Activated naive CD4-positive, alpha-beta T cell treated with anti-CD3 and anti-CD28 coated beads for 36 hours (primary cell): ENCODE measurements at regions not wholly inside any gene's neighbourhood (a gene's known extent, or its start where the extent isn't known, plus 50 kb on each side); places are given as distances from the start of the nearest gene placed in this dataset.

Experiments
- CTCF ChIA-PET: fragments of 350-600 bp; sonication (Branson Sonifier 250); formaldehyde crosslinking; loops from one replicate; lab custom pipeline; 2021; ENCODE audit warnings: antibody characterized with exemption; lab: Charles Lee
- DNase-seq: peaks from one replicate; pipeline ENCODE4 v3.0.0-alpha.2; 2020
- H3K27ac Mint-ChIP-seq: one replicate; pipeline ENCODE4 v1.8.0; 2021; ENCODE audit warnings: mild to moderate bottlenecking, mixed read lengths
- H3K27me3 Mint-ChIP-seq: one replicate; pipeline ENCODE4 v1.8.0; 2021; ENCODE audit warnings: low read depth, mixed read lengths
- H3K36me3 Mint-ChIP-seq: one replicate; pipeline ENCODE4 v1.8.0; 2021; ENCODE audit warnings: low read depth, mixed read lengths
- H3K4me1 Mint-ChIP-seq: one replicate; pipeline ENCODE4 v1.8.0; 2021; ENCODE audit warnings: low read depth, mixed read lengths
- H3K4me3 Mint-ChIP-seq: one replicate; pipeline ENCODE4 v1.8.0; 2021; ENCODE audit warnings: mild to moderate bottlenecking, moderate library complexity, mixed read lengths
- H3K9me3 Mint-ChIP-seq: one replicate; pipeline ENCODE4 v1.8.0; 2021; ENCODE audit warnings: mixed read lengths
- intact Hi-C: fragments of 100-400 bp; cut with micrococcal nuclease; formaldehyde crosslinking; loops from one replicate; pipeline ENCODE4 v1.15.1; 2023

DNA sequence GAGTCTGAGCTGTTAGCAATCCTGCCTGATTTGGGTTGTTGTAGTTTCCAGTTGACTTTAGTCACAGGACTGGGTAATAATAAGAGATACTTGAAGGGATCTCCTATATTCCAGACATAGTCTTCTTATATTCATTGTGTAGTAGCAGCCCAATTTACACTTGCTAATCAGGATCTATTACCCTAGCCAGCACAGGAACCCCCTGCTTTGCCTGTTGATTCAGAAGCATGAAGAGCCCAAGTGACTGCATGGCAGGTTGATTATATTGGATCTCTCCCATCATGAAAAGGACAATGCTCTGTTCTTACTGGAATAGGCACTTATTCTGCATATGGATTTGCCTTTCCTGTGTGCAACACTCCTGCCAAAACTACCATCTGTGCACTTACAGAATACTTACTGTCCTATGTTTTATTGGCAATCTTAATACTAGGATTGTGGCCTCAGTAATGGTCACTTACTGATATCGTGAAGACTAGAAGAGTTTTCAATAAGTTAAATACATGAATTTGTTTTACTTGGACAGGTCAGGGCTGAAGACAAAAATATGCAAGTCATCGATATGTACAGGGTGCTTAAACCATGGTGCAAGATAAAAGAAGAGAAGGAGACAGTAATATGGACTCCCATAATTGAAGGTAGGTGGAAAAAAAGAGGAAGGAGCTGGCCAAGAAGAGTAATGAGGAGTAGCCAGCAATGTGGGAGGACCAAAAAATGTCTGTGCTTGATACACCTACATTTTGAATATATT, 304.1 kb downstream of the MCTP2 start:
- Mint-ChIP-seq H3K4me3 (no peak overlapping the region), H3K27me3 (peaks cover 19% of the 10 kb centered on the region), H3K27ac (no peak overlapping the region), H3K36me3 (no peaks in the 10 kb centered on the region), H3K9me3 (no peaks in the 10 kb centered on the region), H3K4me1 (no peaks in the 10 kb centered on the region)
- DNase-seq, result no peak
- intact Hi-C loops, result no loop called here
- CTCF ChIA-PET, result no interaction called here

DNA sequence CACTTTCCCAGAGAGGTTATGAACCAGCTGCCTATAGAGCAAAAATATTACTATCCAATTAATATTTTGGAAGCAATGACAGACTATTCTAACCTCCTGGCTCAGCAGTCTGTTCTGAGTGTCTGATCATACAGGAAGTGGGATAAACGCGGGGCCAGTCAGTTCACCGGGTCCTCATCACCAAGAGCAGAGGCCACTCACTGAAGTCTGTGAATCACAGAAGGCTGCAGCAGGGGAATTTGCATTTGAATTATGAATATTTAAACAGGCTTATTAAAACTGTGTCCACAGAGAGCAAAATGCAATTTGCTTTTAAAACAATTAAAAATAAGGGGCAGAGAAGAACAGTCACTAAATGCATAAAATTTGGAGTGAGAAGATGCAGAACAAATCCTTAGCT, 305.2 kb downstream of the MCTP2 start:
- Mint-ChIP-seq H3K9me3 (no peaks in the 10 kb centered on the region), H3K27ac (no peak overlapping the region), H3K4me1 (no peaks in the 10 kb centered on the region), H3K36me3 (no peaks in the 10 kb centered on the region), H3K4me3 (no peak overlapping the region), H3K27me3 (peaks cover 22% of the 10 kb centered on the region)
- intact Hi-C loops, result no loop called here
- CTCF ChIA-PET, result no interaction called here
- no peak for DNase-seq

DNA sequence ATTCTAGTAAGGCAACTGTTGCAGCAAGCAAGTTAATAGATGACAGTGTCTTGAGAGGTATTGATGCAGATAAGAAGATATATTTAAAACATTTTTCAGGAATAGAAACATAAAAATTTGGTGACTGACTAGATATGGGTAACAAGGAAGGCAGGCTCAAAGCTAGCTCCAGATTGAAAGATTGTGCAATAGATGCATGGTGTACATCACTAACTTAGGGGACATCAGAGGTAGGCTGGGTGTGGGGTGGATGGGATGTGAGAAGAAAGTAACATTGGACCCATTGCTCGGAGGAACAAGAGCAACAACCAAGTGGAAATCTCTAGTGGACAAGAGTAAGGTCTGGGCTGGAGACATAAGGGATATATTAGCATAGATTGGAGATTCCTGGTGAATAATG, 306.9 kb downstream of the MCTP2 start:
- no peak for DNase-seq
- Mint-ChIP-seq H3K9me3 (no peaks in the 10 kb centered on the region), H3K4me1 (no peaks in the 10 kb centered on the region), H3K27ac (no peak overlapping the region), H3K27me3 (peaks cover 17% of the 10 kb centered on the region), H3K4me3 (no peak overlapping the region), H3K36me3 (no peaks in the 10 kb centered on the region)
- CTCF ChIA-PET, result interaction anchor here (0.6 kb wide), 1 partner anchor 1706 kb away, joined by 4 read pairs; no protein-coding TSS in a partner anchor
- intact Hi-C loops, result no loop called here

DNA sequence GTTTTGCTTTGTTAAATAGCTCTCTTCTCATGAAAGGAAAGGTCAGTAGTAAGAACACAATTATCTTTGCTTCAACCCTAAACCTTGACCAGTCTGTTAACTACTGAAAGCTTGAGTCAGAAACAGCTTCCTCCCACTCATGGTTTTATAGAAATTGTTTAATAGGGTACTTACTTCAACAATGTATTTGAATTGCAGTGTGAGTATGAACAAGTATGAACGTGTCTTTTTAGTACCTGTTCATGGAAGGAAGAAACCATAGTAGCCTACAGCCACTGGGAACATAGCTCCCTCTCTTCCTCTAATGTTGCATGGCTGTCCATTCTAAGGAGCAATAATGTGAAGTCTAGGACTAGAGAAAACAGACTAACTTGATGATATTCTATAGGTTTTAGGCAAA, 311.0 kb downstream of the MCTP2 start:
- intact Hi-C loops, result no loop called here
- no peak overlapping the region for H3K27ac Mint-ChIP-seq
- CTCF ChIA-PET, result interaction anchor here (0.6 kb wide), 1 partner anchor 981 kb away, joined by 3 read pairs; no protein-coding TSS in a partner anchor
- no peaks in the 10 kb centered on the region for H3K36me3 Mint-ChIP-seq
- no peak overlapping the region for H3K4me3 Mint-ChIP-seq
- DNase-seq, result no peak
- H3K27me3 Mint-ChIP-seq, result peaks cover 12% of the 10 kb centered on the region
- H3K4me1 Mint-ChIP-seq, result no peaks in the 10 kb centered on the region
- no peaks in the 10 kb centered on the region for H3K9me3 Mint-ChIP-seq

DNA sequence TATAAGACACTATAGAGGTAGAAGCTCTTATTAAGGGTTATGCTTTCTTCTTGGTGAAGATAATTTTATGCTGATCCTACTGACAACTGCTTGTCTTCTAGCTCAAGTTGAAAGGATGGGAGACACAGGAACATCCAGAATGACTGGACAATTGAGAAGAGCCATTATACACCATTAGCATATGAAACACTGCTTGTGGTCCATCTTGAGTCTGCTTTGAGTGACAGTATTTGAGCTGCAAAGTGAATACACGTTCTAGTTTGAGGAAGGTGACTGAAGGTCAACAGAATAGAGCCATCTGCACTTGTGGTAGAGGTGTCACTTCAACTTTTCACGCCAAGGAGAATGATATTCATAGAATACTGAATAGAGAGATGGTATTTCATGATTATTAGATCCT, 315.4 kb downstream of the MCTP2 start:
- Mint-ChIP-seq H3K4me1 (no peaks in the 10 kb centered on the region), H3K27ac (no peak overlapping the region), H3K4me3 (no peak overlapping the region), H3K36me3 (no peaks in the 10 kb centered on the region), H3K9me3 (no peaks in the 10 kb centered on the region), H3K27me3 (peaks cover 16% of the 10 kb centered on the region)
- DNase-seq, result no peak
- CTCF ChIA-PET, result interaction anchor here (0.6 to 0.8 kb wide), 2 partner anchors 10 to 480 kb away, joined by 3 to 4 read pairs; no protein-coding TSS in a partner anchor
- intact Hi-C loops, result no loop called here

DNA sequence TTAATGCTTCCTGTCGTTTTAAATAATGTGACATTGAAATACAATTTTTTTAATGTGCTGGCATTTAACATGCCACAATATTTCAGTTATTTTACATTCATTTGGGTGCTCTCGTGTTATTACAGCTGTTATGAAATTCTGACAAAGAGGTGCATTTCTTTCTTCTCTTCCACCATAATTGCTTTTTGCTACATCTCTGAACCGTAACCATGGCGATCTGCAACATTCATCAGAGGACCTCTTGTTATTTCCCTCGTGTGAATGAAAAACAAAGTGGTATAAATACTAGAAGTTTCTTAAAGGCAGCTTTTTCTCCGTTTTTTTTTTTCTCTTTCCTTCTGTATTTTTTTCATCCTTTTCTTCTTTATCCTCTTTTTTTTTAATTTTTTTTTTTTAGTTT, 316.4 kb downstream of the MCTP2 start:
- DNase-seq, result no peak
- H3K27me3 Mint-ChIP-seq, result peaks cover 24% of the 10 kb centered on the region
- H3K4me3 Mint-ChIP-seq, result no peak overlapping the region
- CTCF ChIA-PET, result interaction anchor here (0.6 kb wide), 1 partner anchor 75 kb away, joined by 3 read pairs; no protein-coding TSS in a partner anchor
- no peak overlapping the region for H3K27ac Mint-ChIP-seq
- no peaks in the 10 kb centered on the region for H3K36me3 Mint-ChIP-seq
- H3K9me3 Mint-ChIP-seq, result no peaks in the 10 kb centered on the region
- H3K4me1 Mint-ChIP-seq, result no peaks in the 10 kb centered on the region
- intact Hi-C loops, result no loop called here

DNA sequence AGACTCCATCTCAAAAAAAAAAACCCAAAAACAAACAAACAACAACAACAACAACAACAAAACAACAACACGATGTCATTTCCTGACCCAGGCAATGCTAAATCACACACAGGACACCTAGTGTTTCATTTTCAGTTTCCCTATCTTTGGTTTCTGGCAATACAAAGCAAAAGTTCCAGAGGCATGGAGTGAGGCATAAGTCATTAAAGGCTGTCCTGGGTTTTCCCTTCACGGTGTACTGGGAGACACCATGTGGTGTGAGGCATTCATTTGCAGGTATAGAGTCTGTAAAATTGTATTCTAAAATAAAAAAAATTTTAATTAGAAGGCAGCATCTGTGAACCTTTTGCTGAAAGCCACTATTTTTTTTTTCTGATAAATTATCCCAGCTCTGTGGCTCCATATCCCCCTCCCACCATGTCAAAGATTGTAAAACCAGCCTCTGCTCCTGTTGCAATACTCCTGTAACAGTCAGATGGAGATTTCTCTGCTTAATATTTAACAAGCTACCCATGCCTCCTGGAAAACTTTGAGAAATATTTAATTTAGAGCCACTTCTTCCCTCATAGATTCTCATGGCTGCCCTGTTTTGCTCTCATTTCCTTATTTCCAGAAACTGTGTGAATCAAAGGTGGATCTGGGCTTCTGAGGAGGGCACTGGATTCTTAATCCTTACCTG, 324.6 kb downstream of the MCTP2 start:
- Mint-ChIP-seq H3K27me3 (peaks cover 19% of the 10 kb centered on the region), H3K4me1 (no peaks in the 10 kb centered on the region), H3K9me3 (no peaks in the 10 kb centered on the region), H3K27ac (no peak overlapping the region), H3K36me3 (no peaks in the 10 kb centered on the region), H3K4me3 (no peak overlapping the region)
- intact Hi-C loops, result no loop called here
- DNase-seq, result no peak
- CTCF ChIA-PET, result interaction anchor here (0.6 kb wide), 1 partner anchor 22 kb away, joined by 4 read pairs; no protein-coding TSS in a partner anchor

DNA sequence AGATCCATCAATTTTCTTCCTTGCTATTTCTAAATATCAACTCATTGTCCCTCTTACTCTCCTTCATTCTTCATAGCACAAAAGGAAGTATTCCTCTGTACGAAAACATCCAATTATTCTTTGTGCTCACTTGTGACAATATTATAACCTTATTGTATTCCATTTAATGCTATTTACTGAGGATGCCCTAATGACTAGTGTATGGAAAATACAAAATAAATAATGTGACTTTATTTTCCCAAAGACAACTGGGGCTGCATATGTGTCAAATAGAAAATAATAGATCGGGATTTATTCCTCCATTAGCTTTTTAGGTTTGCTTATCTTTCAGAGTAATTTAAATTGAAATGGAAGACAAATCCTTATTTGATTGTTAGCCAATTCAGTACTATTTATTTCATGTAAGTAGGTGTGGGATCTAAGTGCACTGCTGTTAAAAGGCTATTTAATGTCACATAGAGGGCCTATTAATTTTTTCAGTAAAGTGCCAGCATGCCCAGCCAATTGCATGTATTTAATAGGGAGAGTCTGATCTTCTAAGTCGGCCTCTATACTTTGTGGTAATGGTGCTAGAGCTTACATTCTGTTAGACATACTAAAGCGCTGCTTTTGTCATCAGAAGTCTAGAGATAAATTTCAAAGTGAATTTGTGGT, 329.8 kb downstream of the MCTP2 start:
- intact Hi-C loops, result no loop called here
- Mint-ChIP-seq H3K4me1 (no peaks in the 10 kb centered on the region), H3K27me3 (peaks cover 12% of the 10 kb centered on the region), H3K4me3 (no peak overlapping the region), H3K27ac (no peak overlapping the region), H3K36me3 (no peaks in the 10 kb centered on the region), H3K9me3 (peaks cover 3% of the 10 kb centered on the region)
- CTCF ChIA-PET, result no interaction called here
- no peak for DNase-seq

DNA sequence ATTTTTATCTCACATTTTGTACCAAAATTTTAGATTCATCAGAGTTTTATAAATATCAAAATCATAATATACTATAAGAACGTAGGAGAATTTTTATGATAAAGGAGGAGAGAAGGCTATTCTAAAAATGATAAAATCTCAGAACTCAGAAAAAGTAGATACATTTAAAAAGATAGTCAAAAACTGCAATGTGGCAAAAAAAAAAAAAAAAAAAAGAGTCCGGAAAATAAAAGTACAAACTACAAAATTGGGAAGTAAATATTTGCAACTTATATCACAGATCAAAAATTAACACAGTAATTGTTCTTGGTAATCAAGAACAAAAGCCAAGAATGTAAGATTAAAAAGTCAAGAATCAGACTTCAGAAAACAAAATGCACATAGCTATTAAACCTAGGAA, 332.1 kb downstream of the MCTP2 start:
- Mint-ChIP-seq H3K36me3 (no peaks in the 10 kb centered on the region), H3K9me3 (peaks cover 3% of the 10 kb centered on the region), H3K4me3 (no peak overlapping the region), H3K27ac (no peak overlapping the region), H3K27me3 (peaks cover 15% of the 10 kb centered on the region), H3K4me1 (no peaks in the 10 kb centered on the region)
- CTCF ChIA-PET, result no interaction called here
- intact Hi-C loops, result no loop called here
- DNase-seq, result no peak

DNA sequence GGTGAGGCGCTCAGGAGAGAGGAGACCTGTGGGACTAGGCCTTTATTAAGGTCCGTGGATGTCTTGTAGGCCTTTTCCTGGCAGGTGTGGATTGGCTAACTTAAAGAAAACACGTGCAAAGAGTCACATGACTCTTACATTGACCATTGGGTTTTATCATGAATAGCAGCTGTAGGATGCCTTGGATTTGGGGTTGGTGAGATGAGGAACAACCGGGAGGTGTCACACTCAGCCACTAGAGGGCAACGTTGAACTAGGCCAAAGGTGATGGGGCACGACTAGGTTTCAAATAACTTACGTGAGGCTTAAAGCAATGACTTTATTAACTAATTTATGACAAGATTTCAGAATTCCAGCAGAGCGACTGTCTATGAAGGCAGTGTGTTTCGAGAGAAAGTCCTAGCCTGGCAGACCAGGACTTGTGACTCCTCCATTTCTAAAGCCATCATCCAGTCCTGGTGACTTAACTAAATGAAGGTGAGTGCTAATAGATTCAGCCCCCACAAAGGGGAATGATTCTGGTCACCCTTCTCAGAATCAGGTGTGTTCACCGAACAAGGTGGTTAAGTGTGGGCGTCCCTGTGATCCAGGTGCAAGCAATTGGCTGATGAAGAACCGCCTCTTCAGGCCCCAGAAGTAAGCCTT, 345.6 kb downstream of the MCTP2 start:
- no peak overlapping the region for H3K27ac Mint-ChIP-seq
- H3K4me1 Mint-ChIP-seq, result peaks cover 2% of the 10 kb centered on the region
- peak; percentile 65 for DNase-seq
- intact Hi-C loops, result loop anchor here (1.0 kb wide), 1 partner anchor 413 kb away; no protein-coding TSS in a partner anchor
- peaks cover 57% of the 10 kb centered on the region for H3K27me3 Mint-ChIP-seq
- CTCF ChIA-PET, result interaction anchor here (0.8 to 1.0 kb wide), 2 partner anchors 14 to 60 kb away, joined by 3 read pairs; no protein-coding TSS in a partner anchor
- H3K36me3 Mint-ChIP-seq, result no peaks in the 10 kb centered on the region
- no peaks in the 10 kb centered on the region for H3K9me3 Mint-ChIP-seq
- H3K4me3 Mint-ChIP-seq, result no peak overlapping the region

DNA sequence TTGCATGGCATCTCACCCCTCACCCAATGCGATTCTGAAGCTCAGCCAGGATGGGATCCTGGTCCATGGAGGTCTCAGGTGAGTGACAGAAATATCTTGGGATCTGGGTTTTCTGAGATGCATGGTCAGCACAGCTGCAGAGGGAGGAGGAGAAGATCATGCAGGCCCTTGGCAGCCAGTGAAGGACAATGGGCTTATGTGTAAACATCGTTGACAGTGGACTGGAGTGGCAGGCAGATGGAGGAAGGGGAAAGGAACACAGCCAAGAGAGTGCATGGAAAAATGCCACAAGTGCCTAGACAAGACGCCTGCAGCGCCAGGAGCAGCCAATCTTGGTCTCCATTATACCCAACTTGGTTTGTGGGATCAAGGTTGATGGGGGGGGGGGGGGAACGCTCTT, 347.9 kb downstream of the MCTP2 start:
- H3K4me3 Mint-ChIP-seq, result no peak overlapping the region
- peaks cover 13% of the 10 kb centered on the region for H3K4me1 Mint-ChIP-seq
- H3K27ac Mint-ChIP-seq, result no peak overlapping the region
- no peaks in the 10 kb centered on the region for H3K9me3 Mint-ChIP-seq
- CTCF ChIA-PET, result no interaction called here
- DNase-seq, result no peak
- intact Hi-C loops, result no loop called here
- no peaks in the 10 kb centered on the region for H3K36me3 Mint-ChIP-seq
- peaks cover 68% of the 10 kb centered on the region for H3K27me3 Mint-ChIP-seq
